WTC11 (cell line): ENCODE measurements at regions not wholly inside any gene's neighbourhood (a gene's known extent, or its start where the extent isn't known, plus 50 kb on each side); places are given as distances from the start of the nearest gene placed in this dataset.

Experiments
- CTCF ChIP-seq: fragments of 200-600 bp; IDR thresholded peaks from 2 replicates; pipeline ENCODE4 v1.8.0; 2022; ENCODE audit warnings: antibody characterized with exemption
- ESRRA ChIP-seq: sonication (generic); formaldehyde crosslinking; IDR thresholded peaks from 2 replicates; pipeline ENCODE4 v1.8.1; 2022; ENCODE audit warnings: mild to moderate bottlenecking, missing genetic modification reagents, borderline replicate concordance
- FOXP4 ChIP-seq: sonication (generic); formaldehyde crosslinking; IDR thresholded peaks from 2 replicates; pipeline ENCODE4 v1.8.0; 2022; ENCODE audit warnings: mild to moderate bottlenecking, missing genetic modification reagents
- SMAD4 ChIP-seq: sonication (generic); formaldehyde crosslinking; IDR thresholded peaks from 2 replicates; pipeline ENCODE4 v1.8.0; 2022; ENCODE audit warnings: mild to moderate bottlenecking, missing genetic modification reagents
- ZBTB21 ChIP-seq: sonication (generic); formaldehyde crosslinking; IDR thresholded peaks from 2 replicates; pipeline ENCODE4 v1.8.1; 2023; ENCODE audit warnings: mild to moderate bottlenecking, missing genetic modification reagents, borderline replicate concordance
- ZNF416 ChIP-seq: fragments of 250-450 bp; sonication (Bioruptor Pico); IDR thresholded peaks from 2 replicates; pipeline ENCODE4 v1.9.0; 2021; ENCODE audit warnings: mild to moderate bottlenecking, inconsistent platforms
- TF ChIP-seq, protein P1 (sequence below): sonication (generic); formaldehyde crosslinking; IDR thresholded peaks from 2 replicates; pipeline ENCODE4 v1.8.1; 2023; ENCODE audit warnings: mild to moderate bottlenecking, moderate library complexity, missing genetic modification reagents
- TF ChIP-seq, protein P2 (sequence below): sonication (generic); formaldehyde crosslinking; IDR thresholded peaks from 2 replicates; pipeline ENCODE4 v1.8.1; 2022; ENCODE audit warnings: mild to moderate bottlenecking, missing genetic modification reagents, moderate library complexity, borderline replicate concordance
- TF ChIP-seq, protein P3 (sequence below): sonication (generic); formaldehyde crosslinking; IDR thresholded peaks from 2 replicates; pipeline ENCODE4 v1.8.1; 2022; ENCODE audit warnings: low read depth, mild to moderate bottlenecking, moderate library complexity, missing genetic modification reagents, borderline replicate concordance
- TF ChIP-seq, protein P4 (sequence below): fragments of 250-450 bp; sonication (Bioruptor Pico); IDR thresholded peaks from 2 replicates; pipeline ENCODE4 v1.8.0; 2021; ENCODE audit warnings: mild to moderate bottlenecking
- TF ChIP-seq, protein P5 (sequence below): sonication (generic); formaldehyde crosslinking; IDR thresholded peaks from 2 replicates; pipeline ENCODE4 v1.8.1; 2022; ENCODE audit warnings: missing genetic modification reagents, borderline replicate concordance

- no peak for TF ChIP-seq FOXP4
- no peak for TF ChIP-seq ESRRA
- TF ChIP-seq, protein P1, sequence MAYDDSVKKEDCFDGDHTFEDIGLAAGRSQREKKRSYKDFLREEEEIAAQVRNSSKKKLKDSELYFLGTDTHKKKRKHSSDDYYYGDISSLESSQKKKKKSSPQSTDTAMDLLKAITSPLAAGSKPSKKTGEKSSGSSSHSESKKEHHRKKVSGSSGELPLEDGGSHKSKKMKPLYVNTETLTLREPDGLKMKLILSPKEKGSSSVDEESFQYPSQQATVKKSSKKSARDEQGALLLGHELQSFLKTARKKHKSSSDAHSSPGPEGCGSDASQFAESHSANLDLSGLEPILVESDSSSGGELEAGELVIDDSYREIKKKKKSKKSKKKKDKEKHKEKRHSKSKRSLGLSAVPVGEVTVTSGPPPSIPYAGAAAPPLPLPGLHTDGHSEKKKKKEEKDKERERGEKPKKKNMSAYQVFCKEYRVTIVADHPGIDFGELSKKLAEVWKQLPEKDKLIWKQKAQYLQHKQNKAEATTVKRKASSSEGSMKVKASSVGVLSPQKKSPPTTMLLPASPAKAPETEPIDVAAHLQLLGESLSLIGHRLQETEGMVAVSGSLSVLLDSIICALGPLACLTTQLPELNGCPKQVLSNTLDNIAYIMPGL (CRISPR knock-in tag) = no peak
- TF ChIP-seq CTCF = no peak
- TF ChIP-seq ZNF416 (CRISPR knock-in tag) = no peak
- TF ChIP-seq ZBTB21 (CRISPR knock-in tag) = no peak
- TF ChIP-seq, protein P2, sequence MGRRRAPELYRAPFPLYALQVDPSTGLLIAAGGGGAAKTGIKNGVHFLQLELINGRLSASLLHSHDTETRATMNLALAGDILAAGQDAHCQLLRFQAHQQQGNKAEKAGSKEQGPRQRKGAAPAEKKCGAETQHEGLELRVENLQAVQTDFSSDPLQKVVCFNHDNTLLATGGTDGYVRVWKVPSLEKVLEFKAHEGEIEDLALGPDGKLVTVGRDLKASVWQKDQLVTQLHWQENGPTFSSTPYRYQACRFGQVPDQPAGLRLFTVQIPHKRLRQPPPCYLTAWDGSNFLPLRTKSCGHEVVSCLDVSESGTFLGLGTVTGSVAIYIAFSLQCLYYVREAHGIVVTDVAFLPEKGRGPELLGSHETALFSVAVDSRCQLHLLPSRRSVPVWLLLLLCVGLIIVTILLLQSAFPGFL (CRISPR knock-in tag) = no peak
- TF ChIP-seq, protein P3, sequence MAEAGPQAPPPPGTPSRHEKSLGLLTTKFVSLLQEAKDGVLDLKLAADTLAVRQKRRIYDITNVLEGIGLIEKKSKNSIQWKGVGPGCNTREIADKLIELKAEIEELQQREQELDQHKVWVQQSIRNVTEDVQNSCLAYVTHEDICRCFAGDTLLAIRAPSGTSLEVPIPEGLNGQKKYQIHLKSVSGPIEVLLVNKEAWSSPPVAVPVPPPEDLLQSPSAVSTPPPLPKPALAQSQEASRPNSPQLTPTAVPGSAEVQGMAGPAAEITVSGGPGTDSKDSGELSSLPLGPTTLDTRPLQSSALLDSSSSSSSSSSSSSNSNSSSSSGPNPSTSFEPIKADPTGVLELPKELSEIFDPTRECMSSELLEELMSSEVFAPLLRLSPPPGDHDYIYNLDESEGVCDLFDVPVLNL (CRISPR knock-in tag) = no peak
- TF ChIP-seq SMAD4 (CRISPR knock-in tag) = no peak
- TF ChIP-seq, protein P4, sequence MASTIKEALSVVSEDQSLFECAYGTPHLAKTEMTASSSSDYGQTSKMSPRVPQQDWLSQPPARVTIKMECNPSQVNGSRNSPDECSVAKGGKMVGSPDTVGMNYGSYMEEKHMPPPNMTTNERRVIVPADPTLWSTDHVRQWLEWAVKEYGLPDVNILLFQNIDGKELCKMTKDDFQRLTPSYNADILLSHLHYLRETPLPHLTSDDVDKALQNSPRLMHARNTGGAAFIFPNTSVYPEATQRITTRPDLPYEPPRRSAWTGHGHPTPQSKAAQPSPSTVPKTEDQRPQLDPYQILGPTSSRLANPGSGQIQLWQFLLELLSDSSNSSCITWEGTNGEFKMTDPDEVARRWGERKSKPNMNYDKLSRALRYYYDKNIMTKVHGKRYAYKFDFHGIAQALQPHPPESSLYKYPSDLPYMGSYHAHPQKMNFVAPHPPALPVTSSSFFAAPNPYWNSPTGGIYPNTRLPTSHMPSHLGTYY (CRISPR knock-in tag) = no peak
- TF ChIP-seq, protein P5, sequence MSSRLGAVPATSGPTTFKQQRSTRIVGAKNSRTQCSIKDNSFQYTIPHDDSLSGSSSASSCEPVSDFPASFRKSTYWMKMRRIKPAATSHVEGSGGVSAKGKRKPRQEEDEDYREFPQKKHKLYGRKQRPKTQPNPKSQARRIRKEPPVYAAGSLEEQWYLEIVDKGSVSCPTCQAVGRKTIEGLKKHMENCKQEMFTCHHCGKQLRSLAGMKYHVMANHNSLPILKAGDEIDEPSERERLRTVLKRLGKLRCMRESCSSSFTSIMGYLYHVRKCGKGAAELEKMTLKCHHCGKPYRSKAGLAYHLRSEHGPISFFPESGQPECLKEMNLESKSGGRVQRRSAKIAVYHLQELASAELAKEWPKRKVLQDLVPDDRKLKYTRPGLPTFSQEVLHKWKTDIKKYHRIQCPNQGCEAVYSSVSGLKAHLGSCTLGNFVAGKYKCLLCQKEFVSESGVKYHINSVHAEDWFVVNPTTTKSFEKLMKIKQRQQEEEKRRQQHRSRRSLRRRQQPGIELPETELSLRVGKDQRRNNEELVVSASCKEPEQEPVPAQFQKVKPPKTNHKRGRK = no peak
These were observed 56.0 kb upstream of the MOCS2 start for GRCh38 chr5:53165431-53166182.
